ENCODE measurements at regions not wholly inside any gene's neighbourhood (a gene's known extent, or its start where the extent isn't known, plus 50 kb on each side); places are given as distances from the start of the nearest gene placed in this dataset.
A peak's percentile ranks its signal among the peaks of the same experiment; 100 is the strongest.

DNA sequence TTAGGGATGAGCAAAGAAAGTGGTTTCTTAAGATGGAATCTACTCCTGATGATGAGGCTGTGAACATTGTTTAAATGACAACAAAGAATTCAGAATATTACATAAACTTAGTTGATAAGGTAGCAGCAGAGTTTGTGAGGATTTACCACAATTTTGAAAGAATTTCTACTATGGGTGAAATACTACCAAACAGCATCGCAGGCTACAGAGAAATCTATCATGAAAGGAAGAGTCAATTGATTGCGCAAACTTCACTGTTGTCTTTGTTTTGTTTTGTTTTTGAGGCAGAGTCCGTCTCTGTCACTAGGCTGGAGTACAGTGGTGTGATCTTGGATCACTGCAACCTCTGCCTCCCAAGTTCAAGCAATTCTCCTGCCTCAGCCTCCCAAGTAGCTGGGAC lies 107.4 kb upstream of the SLC6A6 start:
- H3K27me3 Mint-ChIP-seq: peaks cover 1% of the 10 kb centered on the region
- H3K4me3 Mint-ChIP-seq: no peak overlapping the region
- H3K9me3 Mint-ChIP-seq: no peaks in the 10 kb centered on the region

DNA sequence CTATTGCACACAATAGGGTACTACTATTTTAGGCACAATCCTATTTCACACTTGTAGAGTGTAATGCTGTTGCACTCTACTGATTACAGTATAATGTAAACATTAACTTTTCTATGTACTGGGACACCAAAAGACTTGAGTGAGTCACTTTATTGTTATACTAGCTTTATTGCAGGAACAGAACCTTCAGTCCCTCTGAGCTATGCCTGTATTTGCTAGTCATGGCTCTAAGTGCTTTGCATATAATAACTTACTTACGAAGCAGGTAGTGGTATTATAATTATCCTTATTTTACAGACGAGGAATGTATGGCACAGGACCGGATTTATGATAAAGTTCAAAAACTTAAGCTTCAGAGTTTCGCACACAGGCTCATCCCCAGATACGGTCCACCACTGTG lies 106.6 kb upstream of the SLC6A6 start:
- Mint-ChIP-seq H3K36me3 (no peaks in the 10 kb centered on the region), H3K4me1 (peaks cover 0 to 3% (median 2%) of the 10 kb centered on the region in 3 donors), H3K27ac (no peak overlapping the region), H3K27me3 (peaks cover 1% of the 10 kb centered on the region), H3K4me3 (no peak overlapping the region), H3K9me3 (no peaks in the 10 kb centered on the region)

More for the DNA sequence above, 107.4 kb upstream of the SLC6A6 start:
- no peaks in the 10 kb centered on the region for H3K36me3 Mint-ChIP-seq
- H3K4me1 Mint-ChIP-seq: peaks cover 0 to 3% (median 2%) of the 10 kb centered on the region in 3 donors
- no peak overlapping the region for H3K27ac Mint-ChIP-seq

DNA sequence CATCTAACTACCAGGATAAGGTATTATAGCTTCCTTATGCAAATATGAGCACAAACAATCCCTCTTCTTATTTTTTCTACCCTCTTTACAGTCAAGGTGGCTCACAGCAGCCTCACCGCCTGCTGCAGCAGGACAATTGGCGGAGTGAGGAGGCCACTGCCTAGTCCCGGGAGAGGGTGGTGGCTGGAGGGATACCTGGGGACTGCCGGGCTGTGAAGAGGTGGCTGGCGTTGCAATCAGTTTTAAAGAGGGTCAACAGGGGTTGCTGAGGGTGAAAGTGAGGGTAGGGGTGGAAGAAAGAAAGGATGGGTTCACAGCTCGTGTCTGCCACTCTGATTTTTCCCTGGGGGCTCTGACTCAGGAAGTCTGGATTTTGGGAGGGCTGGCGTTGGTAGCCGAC lies 105.1 kb upstream of the SLC6A6 start:
- Mint-ChIP-seq H3K36me3 (peaks cover under 1% of the 10 kb centered on the region), H3K27ac (no peak overlapping the region), H3K9me3 (no peaks in the 10 kb centered on the region), H3K4me1 (peaks cover 0 to 3% (median 2%) of the 10 kb centered on the region in 3 donors), H3K27me3 (peaks cover 4% of the 10 kb centered on the region), H3K4me3 (no peak overlapping the region)

DNA sequence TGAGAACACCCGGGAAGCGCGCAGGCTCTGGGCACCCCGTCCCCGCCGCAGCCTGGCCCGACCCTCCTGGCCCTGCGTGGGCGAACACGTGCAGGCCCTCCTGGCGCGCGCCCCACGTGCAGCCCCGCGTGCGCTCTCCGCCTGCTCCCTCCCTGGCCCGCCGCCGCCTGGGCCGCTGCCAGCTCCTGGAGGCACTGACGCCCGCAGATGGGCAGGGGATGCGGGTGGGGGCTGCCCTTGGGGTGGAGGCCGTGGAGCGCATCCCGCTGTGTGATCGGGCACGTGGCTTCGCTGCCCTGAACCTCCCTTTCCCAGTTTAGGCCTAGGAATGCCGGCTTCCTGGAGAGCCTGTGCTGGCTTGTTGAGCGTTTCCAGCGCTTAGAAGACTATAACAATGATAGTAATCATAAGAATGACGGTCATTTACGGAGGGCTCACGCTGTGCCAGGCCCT lies 104.6 kb upstream of the SLC6A6 start:
- H3K27ac Mint-ChIP-seq: no peak overlapping the region
- peaks cover 2% of the 10 kb centered on the region for H3K36me3 Mint-ChIP-seq
- H3K9me3 Mint-ChIP-seq: no peaks in the 10 kb centered on the region
- H3K27me3 Mint-ChIP-seq: peaks cover 4% of the 10 kb centered on the region
- no peak overlapping the region for H3K4me3 Mint-ChIP-seq
- H3K4me1 Mint-ChIP-seq: peaks cover 0 to 3% (median 2%) of the 10 kb centered on the region in 3 donors

DNA sequence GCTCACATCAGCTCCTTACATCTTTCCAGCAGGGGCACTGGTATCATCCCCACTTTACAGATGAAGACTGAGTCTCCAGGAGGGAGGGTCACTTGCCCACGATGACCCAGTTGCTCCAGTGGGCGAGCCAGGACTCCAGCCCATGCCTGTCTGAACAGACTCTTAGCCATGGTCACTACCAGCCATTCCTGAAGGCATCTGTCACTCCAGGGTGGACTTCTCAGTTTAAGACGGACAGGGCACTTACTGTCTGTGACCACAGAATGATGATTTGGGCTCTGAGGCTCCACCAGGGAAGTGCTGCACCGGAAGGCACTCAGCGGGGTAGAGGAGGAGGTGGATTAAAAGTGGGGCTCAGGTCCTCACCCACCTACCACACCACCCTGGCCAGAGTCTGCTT lies 104.0 kb upstream of the SLC6A6 start:
- H3K4me3 Mint-ChIP-seq: no peak overlapping the region
- H3K9me3 Mint-ChIP-seq: no peaks in the 10 kb centered on the region
- H3K27ac Mint-ChIP-seq: no peak overlapping the region
- peaks cover 0 to 3% (median 2%) of the 10 kb centered on the region in 3 donors for H3K4me1 Mint-ChIP-seq
- peaks cover 2% of the 10 kb centered on the region for H3K36me3 Mint-ChIP-seq
- peaks cover 6% of the 10 kb centered on the region for H3K27me3 Mint-ChIP-seq

DNA sequence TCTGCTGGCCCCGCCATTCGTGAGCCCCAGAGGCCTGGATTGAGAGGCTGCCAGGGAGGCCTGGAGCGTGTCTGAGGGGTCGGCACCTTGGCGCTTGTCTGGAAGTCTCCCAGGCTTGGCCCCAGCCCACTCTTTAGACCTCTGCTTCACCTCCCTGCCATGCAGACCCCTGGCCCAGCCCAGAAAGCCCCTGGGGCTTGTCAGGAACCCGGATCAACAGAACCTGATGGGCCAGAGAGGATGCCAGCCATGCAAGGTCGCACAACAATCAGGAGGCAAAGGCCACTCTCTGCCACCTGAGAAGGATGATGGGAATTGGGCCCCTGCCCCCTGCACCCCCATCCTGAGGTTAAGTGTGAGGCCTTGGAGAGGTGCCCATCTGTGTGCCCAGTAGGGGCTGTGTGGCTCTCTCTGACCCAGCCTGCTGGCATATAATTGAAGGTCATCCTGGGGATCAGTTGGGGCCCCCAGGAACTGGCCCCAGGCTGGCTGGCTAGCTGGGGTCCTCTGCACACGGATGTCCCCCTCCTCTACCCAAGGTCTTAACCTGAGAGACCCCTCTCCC lies 103.3 kb upstream of the SLC6A6 start:
- Mint-ChIP-seq H3K4me3 (no peak overlapping the region), H3K36me3 (peaks cover 2% of the 10 kb centered on the region), H3K9me3 (no peaks in the 10 kb centered on the region)

DNA sequence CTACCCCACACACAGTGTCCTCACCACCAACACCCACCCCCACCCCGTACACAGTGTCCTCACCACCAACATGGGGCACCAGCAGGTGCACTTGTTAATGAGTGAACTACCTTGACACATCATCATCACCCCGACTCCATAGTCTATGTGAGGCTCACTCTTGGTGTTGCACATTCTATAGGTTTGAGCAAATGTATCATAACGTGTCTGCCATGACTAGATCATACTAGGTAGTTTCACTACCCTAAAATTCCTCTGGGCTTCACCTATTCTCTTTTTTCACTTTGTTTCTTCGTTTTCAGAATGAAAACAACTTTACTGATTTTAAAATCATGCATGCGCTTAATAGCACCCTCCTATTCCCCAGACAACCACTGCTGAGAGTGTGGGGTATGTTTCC lies 102.6 kb upstream of the SLC6A6 start:
- Mint-ChIP-seq H3K4me1 (peaks cover 0 to 3% (median 2%) of the 10 kb centered on the region in 3 donors), H3K4me3 (peak overlapping the region in 2 of 4 donors; percentile 37 to 51), H3K9me3 (no peaks in the 10 kb centered on the region), H3K27ac (no peak overlapping the region), H3K27me3 (peaks cover 7% of the 10 kb centered on the region), H3K36me3 (peaks cover 2% of the 10 kb centered on the region)

More for the DNA sequence above, 103.3 kb upstream of the SLC6A6 start:
- Mint-ChIP-seq H3K4me1 (peaks cover 0 to 3% (median 2%) of the 10 kb centered on the region in 3 donors), H3K27me3 (peaks cover 7% of the 10 kb centered on the region), H3K27ac (no peak overlapping the region)

DNA sequence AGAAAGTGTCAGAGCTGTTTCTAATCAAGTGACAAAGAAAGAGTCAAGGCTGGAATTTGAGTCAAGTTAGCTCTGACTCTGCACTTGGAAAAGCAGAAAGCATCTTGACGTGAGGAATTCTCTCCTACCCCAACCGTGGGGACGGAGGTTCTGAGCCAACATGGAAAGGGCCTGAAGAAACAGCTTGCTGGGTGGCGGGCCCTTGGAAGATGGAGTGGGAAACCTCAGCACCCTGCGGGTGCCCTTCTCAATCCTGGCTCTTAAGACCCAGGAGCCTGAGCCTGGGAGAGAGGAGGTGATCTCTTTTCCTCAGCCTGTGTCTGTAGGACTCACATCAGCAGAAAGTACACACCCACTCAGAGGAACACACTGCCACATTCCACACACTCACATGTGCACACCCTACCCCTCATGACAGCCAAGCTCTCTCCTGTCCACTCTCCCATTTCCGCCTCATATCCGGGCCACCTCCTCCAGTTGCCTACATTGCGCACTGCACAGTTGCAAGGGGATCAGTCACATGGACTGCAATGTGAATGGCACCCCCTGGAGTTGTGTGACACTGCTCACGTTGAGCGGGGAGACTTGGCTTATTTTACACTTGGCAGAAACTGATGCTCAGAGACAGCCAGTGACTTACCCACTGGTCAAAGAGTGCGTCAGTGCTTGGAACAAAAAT lies 101.5 kb upstream of the SLC6A6 start:
- H3K4me1 Mint-ChIP-seq: peaks cover 0 to 3% (median 2%) of the 10 kb centered on the region in 3 donors
- peaks cover 10% of the 10 kb centered on the region for H3K27me3 Mint-ChIP-seq
- H3K36me3 Mint-ChIP-seq: peaks cover 2% of the 10 kb centered on the region
- H3K4me3 Mint-ChIP-seq: no peak overlapping the region
- peak overlapping the region in 1 of 3 donors; percentile 67 for H3K27ac Mint-ChIP-seq
- H3K9me3 Mint-ChIP-seq: no peaks in the 10 kb centered on the region

DNA sequence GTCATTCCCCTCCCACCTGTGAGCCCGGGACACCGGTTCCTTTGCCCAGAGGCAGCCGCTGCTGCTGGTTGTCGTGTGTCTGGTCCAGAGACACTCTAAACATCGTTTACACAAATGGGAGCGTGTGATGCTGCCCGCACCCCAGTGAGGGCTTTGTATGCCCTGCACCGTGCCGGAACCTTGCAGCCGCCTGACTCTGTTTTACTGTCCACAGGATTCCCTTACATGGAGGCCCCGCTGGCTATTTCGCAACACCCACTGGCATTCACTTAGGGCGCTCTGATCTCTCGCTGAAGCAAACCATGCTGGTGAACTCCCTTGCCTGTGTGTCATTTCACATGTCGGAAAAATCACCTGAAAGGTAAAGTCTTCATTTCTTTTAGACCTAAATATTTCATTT lies 100.8 kb upstream of the SLC6A6 start:
- Mint-ChIP-seq H3K36me3 (peaks cover 2% of the 10 kb centered on the region), H3K27me3 (peaks cover 10% of the 10 kb centered on the region)

DNA sequence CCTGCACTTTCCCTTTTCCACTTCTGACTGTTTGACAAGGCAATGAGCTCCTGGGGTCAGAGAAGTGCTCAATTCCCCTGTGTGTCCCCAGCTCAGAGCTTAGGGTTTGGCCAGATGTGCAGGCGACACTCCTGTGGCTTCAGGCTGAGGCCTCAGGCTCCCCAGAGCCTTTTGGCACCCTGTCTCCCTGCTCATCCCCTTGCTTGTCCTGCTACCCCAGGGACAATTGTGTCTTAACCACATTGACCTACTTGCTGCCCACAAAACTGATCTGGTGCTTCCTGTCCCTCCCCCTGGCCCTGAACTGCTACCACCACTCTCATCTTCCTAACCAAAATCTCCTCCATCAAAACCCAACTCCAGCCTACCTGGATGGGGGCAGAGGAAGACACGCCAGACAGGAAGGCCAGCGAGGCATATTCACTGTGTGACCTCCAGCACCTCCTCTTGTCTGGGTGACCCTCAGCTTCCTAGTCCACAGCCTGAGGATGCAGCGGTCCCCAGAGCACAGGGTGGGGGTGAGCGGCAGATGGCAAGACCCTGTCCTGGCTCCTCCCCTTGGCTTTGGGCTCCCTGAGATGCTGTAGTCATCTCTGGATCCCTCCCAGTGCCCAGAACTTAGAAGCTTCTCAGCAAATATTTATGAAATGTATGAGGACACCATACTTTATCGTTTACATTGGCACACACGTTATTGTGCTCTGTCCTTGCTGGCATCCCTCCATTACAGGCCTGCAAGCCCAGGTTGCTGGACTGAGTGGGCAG lies 98.9 kb upstream of the SLC6A6 start:
- Mint-ChIP-seq H3K27me3 (peaks cover 22% of the 10 kb centered on the region), H3K9me3 (no peaks in the 10 kb centered on the region), H3K27ac (no peak overlapping the region), H3K4me3 (peak overlapping the region in 1 of 4 donors; percentile 67), H3K36me3 (peaks cover 2% of the 10 kb centered on the region), H3K4me1 (peaks cover 0 to 3% (median 2%) of the 10 kb centered on the region in 3 donors)

More for the DNA sequence above, 100.8 kb upstream of the SLC6A6 start:
- Mint-ChIP-seq H3K27ac (peak overlapping the region in 1 of 3 donors; percentile 67), H3K4me1 (peaks cover 0 to 3% (median 2%) of the 10 kb centered on the region in 3 donors), H3K4me3 (no peak overlapping the region), H3K9me3 (no peaks in the 10 kb centered on the region)

DNA sequence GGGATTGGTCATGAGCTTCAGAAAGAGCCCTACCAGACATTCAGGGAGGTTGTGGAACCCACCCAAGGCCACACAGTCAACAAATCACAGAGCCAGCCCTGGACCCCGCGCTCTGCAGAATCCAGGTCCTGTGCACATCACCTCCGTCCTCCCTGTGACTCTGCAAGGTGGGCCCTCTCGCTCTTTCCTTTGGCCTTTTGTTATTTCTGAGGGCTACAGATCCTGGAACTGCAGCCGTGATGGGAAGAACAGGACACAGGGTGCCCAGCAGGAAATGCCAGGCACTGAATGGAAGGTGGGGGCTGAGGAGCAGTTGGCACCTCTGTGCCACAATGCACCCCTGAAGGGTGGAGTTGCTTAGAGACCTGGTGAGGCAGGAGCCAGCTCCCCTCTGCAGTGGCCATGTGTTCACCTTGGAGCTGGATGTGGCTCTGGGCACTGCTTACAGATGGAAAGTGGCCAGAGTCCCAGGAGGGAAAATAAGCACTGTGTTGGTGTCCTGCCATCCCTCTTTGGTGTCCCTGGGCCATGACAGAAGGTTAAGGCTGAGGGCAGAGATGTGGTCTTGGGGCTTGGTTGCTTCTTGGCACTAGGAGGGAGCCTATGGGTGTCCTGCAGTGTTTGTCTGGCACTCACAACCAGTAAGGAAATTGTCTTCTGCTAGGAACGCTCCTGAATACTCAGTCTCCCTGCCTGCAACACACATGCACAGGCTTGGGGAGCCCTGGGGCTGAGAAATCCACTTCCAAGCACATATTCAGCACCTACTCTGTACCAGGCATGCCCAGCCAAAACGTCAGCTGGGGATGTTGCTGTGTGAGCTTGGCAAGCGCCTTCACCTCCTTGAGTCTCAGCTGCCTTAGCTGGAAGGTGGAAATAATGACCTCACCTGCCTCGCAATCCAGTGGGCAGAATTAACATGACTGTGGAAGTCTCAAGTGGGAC lies 98.0 kb upstream of the SLC6A6 start:
- Mint-ChIP-seq H3K4me3 (no peak overlapping the region), H3K27me3 (peaks cover 22% of the 10 kb centered on the region), H3K36me3 (peaks cover 2% of the 10 kb centered on the region), H3K4me1 (peaks cover 0 to 3% (median 2%) of the 10 kb centered on the region in 3 donors), H3K27ac (no peak overlapping the region), H3K9me3 (peaks cover 0 to 3% (median 0%) of the 10 kb centered on the region in 3 donors)

DNA sequence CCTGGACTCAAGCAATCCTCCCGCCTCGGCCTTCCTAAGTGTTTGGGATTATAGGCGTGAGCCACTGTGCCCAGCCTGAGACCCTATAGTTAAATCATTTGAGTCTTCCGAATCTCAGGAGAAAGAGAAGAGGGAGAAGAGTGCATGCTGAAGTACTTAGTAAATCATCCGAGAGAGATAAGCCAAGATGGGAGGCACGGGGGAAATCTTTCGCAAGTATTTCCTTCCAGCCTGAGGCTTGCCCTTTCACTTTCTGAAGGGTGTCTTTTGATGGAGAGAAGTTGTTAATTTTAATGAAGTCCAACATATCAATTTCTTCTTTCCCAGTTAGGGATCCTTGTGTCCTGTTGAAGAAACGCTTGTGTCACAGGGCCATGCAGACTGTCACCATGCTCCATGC lies 97.1 kb upstream of the SLC6A6 start:
- peaks cover 22% of the 10 kb centered on the region for H3K27me3 Mint-ChIP-seq
- peaks cover 2% of the 10 kb centered on the region for H3K36me3 Mint-ChIP-seq

DNA sequence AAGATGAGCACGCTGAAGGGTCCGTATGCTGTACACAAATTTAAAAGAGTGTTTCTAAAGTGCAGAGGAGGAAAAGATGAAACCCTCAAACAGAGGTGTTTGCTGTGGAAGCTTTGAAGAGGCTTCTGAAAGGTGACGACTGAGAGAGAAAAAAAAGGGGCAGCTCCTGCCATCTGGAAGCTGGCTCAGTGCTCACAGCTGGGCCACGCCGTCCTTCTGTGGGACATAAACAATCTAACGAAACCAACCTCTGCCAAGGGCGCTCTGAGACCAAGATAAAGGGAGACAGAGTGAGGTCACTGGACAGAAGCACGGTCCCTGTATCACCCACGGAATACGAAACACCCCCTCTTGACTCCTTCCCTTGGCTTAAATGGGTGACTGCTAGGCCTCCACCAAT lies 96.3 kb upstream of the SLC6A6 start:
- Mint-ChIP-seq H3K27me3 (peaks cover 24% of the 10 kb centered on the region), H3K9me3 (peaks cover 0 to 3% (median 0%) of the 10 kb centered on the region in 3 donors), H3K36me3 (peaks cover 2% of the 10 kb centered on the region), H3K4me3 (no peak overlapping the region), H3K4me1 (no peaks in the 10 kb centered on the region), H3K27ac (no peak overlapping the region)

More for the DNA sequence above, 97.1 kb upstream of the SLC6A6 start:
- Mint-ChIP-seq H3K27ac (no peak overlapping the region), H3K4me3 (no peak overlapping the region), H3K4me1 (no peaks in the 10 kb centered on the region), H3K9me3 (peaks cover 0 to 3% (median 0%) of the 10 kb centered on the region in 3 donors)

DNA sequence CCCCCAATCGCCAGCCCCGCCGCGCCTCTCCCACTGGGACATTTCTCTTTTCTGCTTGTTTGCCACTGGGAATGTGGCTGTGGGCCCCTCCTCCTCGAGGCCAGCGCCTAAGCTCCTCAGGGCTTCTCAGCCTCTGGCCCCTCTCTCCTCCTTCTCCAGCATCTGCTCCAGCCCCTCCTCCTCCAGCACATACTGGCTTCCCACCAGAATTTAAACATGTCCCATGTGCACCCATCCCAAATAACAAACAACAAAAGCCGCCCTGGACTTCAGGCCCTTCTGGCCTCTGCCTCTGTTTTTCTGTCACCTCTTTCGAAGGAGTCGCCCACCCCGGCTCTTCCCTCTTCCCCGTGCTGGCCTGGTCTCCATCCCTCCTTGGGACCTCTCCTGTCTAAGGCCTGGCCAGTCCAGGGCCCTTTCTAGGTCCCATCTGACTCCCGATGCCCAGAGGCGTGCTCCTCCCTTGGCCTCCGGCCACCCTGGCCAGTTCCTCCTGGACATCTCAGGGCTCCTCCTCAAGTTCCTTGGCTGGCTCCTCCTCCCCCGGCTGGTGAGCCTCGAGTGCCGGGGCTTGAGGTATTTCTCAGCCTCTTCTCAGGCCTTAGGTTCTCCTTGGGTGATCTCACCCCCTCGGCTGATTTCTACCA lies 94.6 kb upstream of the SLC6A6 start:
- Mint-ChIP-seq H3K27me3 (peaks cover 25% of the 10 kb centered on the region), H3K9me3 (peaks cover 0 to 5% (median 0%) of the 10 kb centered on the region in 3 donors), H3K27ac (no peak overlapping the region), H3K4me1 (no peaks in the 10 kb centered on the region), H3K4me3 (peak overlapping the region in 1 of 4 donors; percentile 28), H3K36me3 (no peaks in the 10 kb centered on the region)
